HG02852 (cell line): ENCODE measurements at regions not wholly inside any gene's neighbourhood (a gene's known extent, or its start where the extent isn't known, plus 50 kb on each side); places are given as distances from the start of the nearest gene placed in this dataset.

ENCODE experiments used
- ATAC-seq: cut with Tn5 transposase; IDR thresholded peaks from one replicate; pipeline ENCODE4 v1.9.1; 2021; ENCODE audit warnings: mild to moderate bottlenecking, moderate library complexity; ENCODE audit not compliant: unreplicated experiment

GRCh38 chr2:162989507-162989906, 150.9 kb upstream of the KCNH7 start:
- ATAC-seq = no peak

- no peak for ATAC-seq
Measured at GRCh38 chr2:162974771-162975170, 136.2 kb upstream of the KCNH7 start.

- peak; percentile 80 for ATAC-seq
Measured at GRCh38 chr2:162972383-162972782, 133.8 kb upstream of the KCNH7 start.

- ATAC-seq = no peak
Measured at GRCh38 chr2:162968306-162968705, 129.7 kb upstream of the KCNH7 start.

GRCh38 chr2:162967811-162968210, 129.2 kb upstream of the KCNH7 start:
- no peak for ATAC-seq

GRCh38 chr2:162967147-162967546, 128.6 kb upstream of the KCNH7 start:
- ATAC-seq = no peak

- ATAC-seq = no peak
Measured at GRCh38 chr2:162965191-162965590, 126.6 kb upstream of the KCNH7 start.

- ATAC-seq = no peak
Measured at GRCh38 chr2:162964513-162964912, 125.9 kb upstream of the KCNH7 start.

GRCh38 chr2:162963156-162963555, 124.6 kb upstream of the KCNH7 start:
- no peak for ATAC-seq

GRCh38 chr2:162945785-162946184, 107.2 kb upstream of the KCNH7 start:
- no peak for ATAC-seq

GRCh38 chr2:162938387-162938786, 99.8 kb upstream of the KCNH7 start:
- no peak for ATAC-seq

GRCh38 chr2:162934191-162934590, 95.6 kb upstream of the KCNH7 start:
- ATAC-seq = no peak

- ATAC-seq = no peak
Measured at GRCh38 chr2:162932416-162932815, 93.8 kb upstream of the KCNH7 start.

- ATAC-seq = no peak
Measured at GRCh38 chr2:162929571-162929970, 91.0 kb upstream of the KCNH7 start.

- ATAC-seq = no peak
Measured at GRCh38 chr2:162928356-162928755, 89.8 kb upstream of the KCNH7 start.

GRCh38 chr2:162926907-162927306, 88.3 kb upstream of the KCNH7 start:
- no peak for ATAC-seq

GRCh38 chr2:162926501-162926900, 87.9 kb upstream of the KCNH7 start:
- ATAC-seq = no peak

- ATAC-seq = no peak
Measured at GRCh38 chr2:162925595-162925994, 87.0 kb upstream of the KCNH7 start.

GRCh38 chr2:162919111-162919510, 80.5 kb upstream of the KCNH7 start:
- ATAC-seq = no peak

- no peak for ATAC-seq
Measured at GRCh38 chr2:162917626-162918025, 79.1 kb upstream of the KCNH7 start.

- no peak for ATAC-seq
Measured at GRCh38 chr2:162916286-162916801, 77.8 kb upstream of the KCNH7 start.

- ATAC-seq = no peak
Measured at GRCh38 chr2:162915858-162916257, 77.3 kb upstream of the KCNH7 start.

- no peak for ATAC-seq
Measured at GRCh38 chr2:162914161-162914560, 75.6 kb upstream of the KCNH7 start.

GRCh38 chr2:162912787-162913186, 74.2 kb upstream of the KCNH7 start:
- ATAC-seq = no peak
